Activated CD4-positive, alpha-beta T cell treated with anti-CD3 and anti-CD28 coated beads, Interleukin-2, Interleukin-4, amounts not matched to agents 100 ng/mL and 50 ng/mL, durations not matched to agents 16 hours and 8 hours (primary cell): ENCODE measurements at regions not wholly inside any gene's neighbourhood (a gene's known extent, or its start where the extent isn't known, plus 50 kb on each side); places are given as distances from the start of the nearest gene placed in this dataset.
"Not testable (repeated sequence)": the region's sequence is repeated elsewhere in the genome, so short reads cannot be mapped to it uniquely, and the experiment has no call there.

Source experiments
- DNase-seq: peaks from one replicate; pipeline ENCODE4 v3.0.0-alpha.2; 2020; ENCODE audit warnings: low spot score

DNA sequence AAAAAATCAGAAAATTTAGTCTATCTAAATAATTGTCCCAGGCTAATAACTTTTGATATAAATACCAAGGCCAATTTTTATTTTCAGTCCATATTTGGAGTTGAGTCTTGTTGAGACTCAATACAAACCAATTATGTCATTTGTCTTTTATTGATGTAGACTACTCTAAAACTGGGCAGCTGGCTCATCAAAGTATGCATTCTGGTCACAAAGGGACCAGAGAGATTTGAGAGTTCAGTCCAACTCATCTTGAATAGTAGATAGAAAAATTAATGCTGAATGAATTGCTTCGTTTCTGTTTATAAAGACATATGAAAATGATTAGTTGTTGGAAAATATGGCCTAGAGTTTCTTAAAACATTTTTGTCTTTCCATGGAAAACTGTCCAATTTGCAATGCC lies 412.5 kb upstream of the KLHL4 start:
- DNase-seq: no peak

DNA sequence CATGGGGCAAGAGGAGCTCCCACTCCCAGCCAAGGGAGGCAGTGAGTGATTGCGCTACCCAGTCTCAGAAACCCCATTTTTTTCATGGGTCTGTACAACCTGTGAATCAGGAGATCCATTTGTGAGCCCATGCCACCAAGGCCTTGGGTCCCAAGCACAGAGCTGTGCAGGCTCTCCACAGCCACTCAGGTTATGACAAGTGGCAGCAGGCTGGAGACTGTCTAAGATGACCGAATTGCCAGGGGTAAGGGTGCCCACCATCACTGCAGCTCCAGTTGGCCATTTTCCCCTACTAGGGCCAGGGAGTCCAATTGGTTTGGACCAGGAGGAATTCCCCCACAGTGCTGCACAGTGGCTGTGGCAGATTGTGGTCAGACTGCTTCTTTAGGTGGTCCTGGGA lies 407.5 kb upstream of the KLHL4 start:
- no peak for DNase-seq

- DNase-seq: no peak
Observed at GRCh38 chrX:87140800-87141483, 376.7 kb upstream of the KLHL4 start.

DNA sequence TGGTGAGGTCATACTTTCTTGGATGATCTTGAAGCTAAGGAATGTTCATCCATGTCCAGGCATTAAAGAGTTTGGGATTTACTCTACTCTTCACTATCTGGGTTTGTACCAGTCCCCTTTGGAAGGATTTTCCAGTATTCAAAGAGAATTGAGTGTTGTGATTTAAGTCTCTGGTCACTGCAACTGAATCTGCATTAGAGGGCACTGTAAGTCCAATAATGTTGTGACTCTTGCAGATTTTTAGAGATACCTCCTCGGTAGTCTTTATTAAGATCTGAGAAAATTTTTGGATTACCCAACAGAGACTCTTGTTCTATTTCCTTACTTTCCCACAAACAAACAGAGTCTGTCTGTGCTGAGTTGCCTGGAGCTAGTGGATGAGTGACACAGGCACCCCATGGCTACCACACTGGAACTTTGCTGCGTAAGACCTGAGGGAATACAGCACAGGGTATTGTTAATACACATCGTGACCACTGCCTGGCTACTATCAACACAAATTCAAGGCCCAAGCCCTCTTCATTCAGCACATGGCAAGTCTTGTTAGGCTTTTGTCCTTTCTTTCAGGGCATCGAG lies 357.1 kb upstream of the KLHL4 start:
- DNase-seq: no peak

- DNase-seq: no peak
Observed at GRCh38 chrX:87167841-87168240, 349.8 kb upstream of the KLHL4 start.

GRCh38 chrX:87178009-87178408 lies 339.6 kb upstream of the KLHL4 start:
- DNase-seq: not testable (repeated sequence)
